Activated CD4-positive, alpha-beta T cell treated with anti-CD3 and anti-CD28 coated beads, Interleukin-10, Interleukin-2, amounts not matched to agents 100 ng/mL and 50 ng/mL, durations not matched to agents 16 hours and 8 hours (primary cell): ENCODE measurements at regions not wholly inside any gene's neighbourhood (a gene's known extent, or its start where the extent isn't known, plus 50 kb on each side); places are given as distances from the start of the nearest gene placed in this dataset.
"Not testable (repeated sequence)": the region's sequence is repeated elsewhere in the genome, so short reads cannot be mapped to it uniquely, and the experiment has no call there.

Experiments
- DNase-seq: peaks from one replicate; pipeline ENCODE4 v3.0.0-alpha.2; 2020

DNA sequence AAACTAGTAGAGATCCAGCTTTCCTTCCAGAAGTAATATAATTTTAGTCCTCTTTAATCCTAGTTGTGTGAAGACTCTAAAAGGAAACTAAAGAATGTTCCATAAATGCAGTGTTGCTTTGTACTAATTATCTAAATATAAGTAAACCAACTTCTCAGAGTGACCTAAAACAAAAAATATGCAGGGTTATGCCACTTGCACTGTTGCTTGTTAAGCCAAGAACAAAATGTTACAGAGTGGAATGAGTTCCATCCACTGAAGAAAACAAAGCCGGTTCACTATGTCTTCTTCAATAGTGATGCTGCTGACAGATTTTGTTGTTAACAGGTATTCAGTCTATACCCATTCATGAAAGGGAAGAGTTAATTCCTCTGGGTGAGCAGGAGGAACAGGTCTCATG is 252.0 kb upstream of the DIAPH2 start:
- no peak for DNase-seq

DNA sequence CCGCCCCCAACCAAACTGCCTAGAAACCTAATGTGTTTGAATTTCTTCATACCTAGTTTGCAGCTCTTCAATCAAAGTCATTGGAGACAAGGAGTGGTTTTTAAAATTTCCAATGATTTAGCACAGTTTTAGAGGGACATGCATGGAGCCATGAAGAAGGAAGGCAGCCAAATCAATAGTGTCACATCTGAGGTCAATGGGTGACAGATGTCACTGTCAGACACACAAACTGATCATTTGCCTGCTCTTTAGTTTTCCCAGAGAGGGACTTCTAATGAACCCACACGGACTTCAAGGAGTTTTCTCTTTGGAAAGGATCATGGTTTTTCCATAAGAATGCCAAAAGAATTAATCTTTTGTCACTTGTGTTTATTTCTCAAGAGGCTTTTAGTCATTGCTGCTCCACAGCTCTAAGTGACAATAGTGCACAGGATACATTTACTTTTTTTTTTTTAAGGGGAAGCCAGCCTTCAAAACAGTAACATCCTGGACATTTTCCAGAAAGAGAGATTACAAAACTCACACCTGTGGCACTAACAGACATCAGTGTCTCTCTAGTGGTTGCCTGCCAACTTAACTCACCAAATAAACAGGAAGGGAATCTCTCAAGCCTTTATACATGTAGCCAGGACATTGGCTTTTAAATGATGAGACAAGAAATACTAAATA is 251.1 kb upstream of the DIAPH2 start:
- no peak for DNase-seq

DNA sequence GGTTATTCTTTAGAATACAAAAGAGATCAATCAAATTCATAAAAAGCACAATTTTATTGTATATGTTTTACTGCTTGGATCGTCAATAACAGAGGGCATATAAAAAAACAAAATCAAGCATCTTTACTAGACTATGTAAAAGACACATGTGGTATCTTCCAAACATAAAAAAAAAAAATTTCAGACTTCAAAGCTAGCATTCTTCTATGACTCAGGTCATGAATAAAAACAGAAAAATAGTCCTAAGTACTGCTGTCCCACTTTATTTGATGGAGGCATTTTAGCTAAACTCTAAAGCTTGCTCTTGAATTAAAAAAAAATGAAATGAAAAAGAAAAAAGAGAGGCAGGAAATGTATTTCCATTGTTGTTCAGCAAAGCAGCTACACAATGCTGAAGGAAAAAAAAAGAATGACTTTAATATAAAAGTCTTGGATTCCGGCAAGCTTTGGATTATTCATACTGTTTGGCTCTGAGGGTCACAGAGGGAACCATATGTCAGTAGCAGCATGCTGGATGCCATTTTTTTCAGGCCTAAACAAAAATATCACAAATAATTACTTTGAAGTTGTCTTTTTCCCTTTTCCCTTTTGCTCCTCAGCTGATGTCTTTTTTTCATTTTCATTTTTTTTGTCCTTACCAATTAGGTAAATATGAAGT is 249.1 kb upstream of the DIAPH2 start:
- DNase-seq = no peak

DNA sequence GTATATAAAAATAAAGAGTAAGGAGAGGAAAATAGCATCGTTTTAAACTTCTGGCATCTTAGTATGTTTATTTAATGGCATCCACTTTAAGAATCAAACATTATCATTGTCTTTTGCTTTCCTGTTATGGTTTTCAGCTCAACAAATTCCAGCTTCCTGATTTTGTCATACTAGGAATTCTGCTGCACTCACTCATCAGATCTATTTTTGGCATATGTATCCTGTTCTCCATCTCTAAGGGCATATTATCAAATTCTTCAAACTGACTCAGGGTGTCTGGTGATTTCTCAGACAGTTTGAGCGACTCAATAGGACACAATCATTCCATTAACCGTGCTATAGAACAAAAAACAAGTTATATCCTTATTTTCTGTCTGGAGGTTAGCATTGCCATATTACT is 248.5 kb upstream of the DIAPH2 start:
- DNase-seq = no peak

DNA sequence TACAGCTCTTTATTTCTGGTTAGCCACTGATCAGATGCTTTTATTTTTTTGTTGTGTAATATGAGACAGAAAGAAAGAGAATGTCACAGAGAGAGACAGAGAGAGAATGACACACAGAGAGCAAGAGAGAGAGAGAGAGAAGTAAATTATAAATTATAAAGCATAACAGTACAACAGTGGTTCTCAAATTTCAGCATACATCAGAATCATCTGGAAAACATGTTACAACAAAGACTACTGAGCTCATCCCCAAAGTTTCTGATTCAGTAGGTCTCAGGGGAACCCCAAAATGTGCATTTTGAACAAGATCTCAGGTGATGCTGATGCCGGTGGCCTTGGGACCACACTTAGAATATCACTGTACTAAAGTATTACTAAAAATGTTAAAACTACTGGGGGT is 245.8 kb upstream of the DIAPH2 start:
- DNase-seq = no peak

DNA sequence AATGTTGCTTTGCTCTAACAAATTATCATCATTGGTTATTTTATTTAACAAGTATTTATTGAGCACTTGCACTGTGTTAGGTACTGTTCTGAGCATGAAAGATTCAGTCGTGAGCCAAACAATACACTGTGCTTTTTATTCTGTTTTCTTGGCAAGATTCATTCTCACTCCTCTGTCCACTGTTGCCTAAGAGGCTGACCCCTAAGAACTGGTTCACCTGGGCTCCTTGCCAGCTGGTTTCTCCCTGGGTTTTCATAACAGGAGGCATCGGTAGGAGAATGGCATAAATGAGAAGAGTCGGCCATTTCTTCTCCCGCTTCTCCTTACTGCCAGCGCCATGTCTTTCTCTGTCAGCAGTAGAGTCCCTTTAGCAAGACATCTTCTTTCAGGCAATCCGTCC is 243.7 kb upstream of the DIAPH2 start:
- no peak for DNase-seq

DNA sequence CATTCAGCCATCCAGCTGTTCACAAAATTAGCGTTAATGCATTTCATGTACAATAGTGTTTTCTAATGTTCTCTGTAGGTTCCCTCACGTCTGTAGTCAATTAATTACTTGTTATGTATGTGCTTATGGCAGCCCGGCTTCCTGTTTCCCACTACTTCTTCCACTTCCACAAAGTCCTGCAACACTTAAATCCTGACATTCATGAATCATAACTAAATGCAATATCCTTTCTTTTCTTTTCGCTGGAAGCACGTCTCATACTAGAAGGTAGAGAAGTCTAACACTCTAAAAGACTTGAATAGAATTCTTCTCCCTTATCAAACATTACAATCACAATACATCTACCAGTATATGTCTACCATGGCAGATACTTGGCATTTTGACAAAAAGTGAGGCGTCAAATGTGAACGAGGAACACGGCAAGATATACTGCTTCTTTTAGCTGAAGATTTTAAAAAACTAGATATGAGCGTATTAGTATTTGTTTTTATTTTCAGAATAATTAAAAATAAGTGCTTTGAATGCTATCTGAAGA is 239.0 kb upstream of the DIAPH2 start:
- no peak for DNase-seq

DNA sequence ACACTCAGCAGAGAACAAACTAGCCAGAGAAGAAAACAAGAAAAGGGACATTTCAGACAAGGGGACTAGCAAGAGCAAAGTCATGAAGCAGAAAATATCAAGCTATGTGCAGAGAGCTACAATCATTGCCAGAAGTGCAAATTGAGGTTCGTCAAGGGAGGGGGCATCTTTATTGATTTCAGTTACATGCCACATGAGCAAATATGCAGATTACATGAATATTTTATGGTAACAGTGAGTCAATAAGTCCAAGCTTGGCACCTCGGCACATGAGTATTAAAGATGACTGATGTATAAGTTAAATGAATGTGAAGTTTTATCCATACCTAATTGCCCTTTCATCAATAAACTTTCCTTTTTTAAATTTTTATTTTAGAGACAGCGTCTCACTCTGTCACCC is 238.1 kb upstream of the DIAPH2 start:
- no peak for DNase-seq

DNA sequence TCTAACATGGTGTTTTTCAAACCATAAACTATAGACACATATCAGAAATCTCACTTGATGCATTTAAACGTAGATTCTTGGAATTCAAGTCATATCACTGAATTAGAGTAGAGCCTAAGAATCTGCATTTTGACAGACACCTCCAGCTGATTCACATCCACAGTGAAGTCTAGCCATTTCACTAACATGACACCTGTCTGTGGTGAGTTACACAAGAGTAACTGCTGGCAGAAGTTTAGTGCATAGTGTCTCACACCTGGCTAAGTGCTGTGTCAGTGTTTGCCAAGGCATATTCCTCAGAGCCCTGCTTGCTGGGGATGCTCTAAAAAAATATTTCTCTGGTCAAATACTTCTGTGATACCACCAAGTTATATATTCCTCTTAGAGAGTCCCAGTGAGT is 237.5 kb upstream of the DIAPH2 start:
- no peak for DNase-seq

DNA sequence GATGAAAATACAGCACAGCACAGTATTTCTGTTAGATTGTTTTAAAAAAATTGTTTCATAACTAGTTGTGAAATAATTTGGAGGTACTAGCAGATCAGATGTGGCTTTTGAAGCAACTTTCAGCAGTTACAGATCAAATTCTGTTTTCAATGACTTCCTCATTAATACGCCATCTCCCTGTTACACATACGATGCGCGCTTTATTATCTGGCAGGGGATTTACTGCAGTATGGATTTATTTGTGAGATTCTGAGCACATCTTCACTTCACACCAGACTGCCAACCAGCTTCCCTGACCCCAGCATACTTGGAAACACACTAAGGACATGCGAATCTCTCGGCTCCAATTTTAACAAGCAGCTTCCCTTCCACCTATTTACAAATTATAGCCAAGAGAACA is 235.5 kb upstream of the DIAPH2 start:
- DNase-seq = no peak

DNA sequence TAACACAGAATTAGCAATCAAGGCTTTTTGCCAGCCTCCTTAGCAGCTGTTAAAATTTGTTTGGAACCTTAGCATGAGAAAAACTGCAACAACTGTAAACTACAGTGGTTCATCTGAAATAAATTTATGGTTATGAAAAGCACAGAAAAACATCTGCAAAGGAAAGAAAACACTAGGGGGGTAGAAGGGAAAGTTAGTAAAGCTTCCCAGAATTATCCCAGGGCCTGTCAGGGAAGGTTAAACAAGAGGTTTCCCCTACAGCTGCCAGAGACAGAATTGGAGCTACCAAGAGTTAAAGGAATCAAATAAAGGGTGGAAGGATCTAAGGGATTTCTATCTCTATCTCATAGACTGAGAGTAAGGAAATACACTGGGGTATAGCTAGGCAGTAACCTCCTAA is 234.7 kb upstream of the DIAPH2 start:
- no peak for DNase-seq

DNA sequence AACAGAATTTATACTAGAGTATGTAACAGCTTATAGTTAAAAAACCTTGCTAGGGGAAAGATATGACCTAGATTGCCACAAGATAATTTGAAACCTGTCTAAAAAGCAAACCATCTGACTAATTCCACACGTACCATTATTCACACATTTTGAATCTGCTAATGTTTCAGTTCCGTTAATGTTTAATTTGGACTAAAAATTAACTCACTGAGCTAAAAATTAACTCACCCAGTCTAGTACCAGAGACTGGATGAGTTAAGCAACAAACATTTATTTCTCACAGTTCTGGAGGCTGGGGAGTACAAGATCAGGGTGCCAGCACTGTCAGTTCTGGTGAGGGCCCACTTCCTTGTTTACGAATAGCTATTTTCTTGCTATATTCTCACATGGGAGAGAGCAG is 231.5 kb upstream of the DIAPH2 start:
- peak; percentile 13 for DNase-seq

DNA sequence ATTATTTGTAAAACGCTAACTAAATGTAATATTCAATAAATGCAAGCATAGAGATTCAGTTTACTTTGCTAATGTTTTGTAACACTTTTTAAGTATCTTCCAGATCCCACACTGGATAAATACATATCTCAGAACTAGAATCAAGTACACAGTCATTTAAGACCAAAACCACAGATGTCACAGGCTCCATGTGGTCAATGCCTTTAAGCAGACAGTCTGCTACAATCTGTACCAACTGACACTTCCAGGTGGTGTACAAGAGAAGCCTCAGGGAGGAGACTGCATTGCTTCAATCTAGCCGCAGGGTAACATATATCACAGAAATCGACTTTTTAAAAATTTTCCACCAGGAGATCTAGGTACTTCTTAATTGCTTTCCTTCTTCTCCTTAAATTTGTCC is 229.6 kb upstream of the DIAPH2 start:
- DNase-seq = peak; percentile 37

DNA sequence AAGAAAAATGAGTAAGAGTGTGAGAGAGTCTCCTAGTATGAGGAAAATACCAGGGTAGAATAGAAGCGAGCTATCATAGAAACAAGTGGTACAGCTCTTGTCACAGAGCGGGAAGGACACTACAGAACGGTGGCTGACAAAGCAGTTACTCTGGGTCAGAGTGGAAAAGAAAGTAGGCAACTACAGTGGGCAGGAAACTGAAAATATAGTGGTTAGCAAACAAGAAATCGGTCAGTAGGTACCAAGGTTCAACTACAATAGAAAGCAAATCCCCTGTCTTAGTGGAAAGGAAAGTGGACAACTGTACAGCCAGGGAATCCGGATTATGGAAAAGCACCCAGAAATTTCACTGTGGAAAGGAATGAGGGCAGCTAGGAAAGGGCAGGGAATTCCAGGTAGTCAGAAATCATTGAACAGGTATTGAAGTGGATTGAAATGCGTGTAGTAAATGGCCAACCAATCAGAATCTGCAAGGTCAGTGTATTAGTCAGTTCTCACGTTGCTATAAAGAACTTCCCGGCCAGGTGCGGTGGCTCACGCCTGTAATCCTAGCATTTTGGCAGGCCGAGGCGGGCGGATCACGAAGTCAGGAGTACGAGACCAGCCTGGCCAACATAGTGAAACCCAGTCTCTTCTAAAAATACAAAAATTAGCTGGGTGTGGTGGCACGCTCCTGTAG is 219.6 kb upstream of the DIAPH2 start:
- DNase-seq = no peak

DNA sequence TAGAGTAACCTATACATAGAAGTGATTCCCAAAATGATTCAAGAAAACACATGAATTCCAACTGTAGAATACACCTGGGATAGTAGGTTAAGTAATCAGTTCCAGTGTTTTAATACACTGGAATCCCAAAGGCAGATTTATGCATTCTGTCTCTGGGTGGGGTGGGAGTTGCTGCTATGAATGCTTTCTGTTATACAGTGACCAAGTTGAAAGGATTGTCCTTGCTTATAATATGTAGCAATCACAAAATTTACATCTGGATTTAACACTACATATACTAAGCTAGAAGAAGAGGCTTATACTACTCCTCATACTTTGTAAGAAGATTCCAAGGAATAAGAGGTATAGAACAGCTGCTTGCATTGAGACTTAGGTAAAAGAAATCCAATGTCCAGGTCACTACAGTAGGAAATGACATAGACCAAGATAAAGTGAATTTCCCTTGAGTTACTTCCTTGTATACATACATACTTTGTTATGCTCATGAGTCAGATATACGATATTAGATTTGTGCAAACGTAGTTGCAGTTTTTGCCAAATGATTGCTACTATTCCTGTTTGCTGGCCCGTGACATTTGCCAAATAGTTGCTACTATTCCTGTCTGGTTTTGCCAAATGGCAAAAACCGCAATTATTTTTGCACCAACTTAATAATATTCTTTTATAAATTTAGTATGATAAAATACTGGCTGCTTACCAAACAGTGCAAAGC is 210.5 kb upstream of the DIAPH2 start:
- no peak for DNase-seq

DNA sequence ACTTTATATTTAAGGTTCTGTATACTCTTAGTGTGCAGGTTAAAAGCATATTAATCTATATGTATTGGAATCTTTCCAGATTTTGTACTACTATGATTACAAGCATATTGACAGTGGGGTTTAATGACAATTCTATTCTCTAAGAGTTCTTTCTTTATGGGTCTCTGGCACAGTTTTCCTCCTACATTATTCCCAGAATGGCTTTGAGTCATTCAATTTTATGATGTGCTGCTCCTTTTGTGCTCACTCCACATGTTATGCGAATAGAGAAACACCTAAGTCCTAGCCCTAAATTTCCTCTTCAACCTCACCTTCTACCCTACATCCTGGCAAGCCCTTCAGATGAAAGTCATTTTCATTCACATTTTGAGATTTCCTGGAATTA is 209.9 kb upstream of the DIAPH2 start:
- no peak for DNase-seq

DNA sequence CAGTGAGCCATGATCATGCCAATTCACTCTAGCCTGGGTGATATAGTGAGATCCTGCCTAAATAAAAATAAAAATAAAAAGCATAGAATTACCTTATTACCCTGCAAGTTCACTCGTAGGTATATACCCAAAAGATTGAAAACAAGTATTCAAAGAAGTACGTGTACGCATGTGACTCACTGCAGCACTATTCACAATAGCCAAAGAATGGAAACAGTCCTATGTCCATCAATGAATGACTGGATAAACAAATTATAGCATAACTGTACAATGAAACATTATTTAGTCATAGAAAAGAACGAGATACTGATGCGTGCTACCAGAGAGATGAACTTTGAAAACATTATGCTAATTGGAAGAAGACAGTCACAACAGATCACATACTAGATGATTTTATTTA is 204.6 kb upstream of the DIAPH2 start:
- DNase-seq = no peak

DNA sequence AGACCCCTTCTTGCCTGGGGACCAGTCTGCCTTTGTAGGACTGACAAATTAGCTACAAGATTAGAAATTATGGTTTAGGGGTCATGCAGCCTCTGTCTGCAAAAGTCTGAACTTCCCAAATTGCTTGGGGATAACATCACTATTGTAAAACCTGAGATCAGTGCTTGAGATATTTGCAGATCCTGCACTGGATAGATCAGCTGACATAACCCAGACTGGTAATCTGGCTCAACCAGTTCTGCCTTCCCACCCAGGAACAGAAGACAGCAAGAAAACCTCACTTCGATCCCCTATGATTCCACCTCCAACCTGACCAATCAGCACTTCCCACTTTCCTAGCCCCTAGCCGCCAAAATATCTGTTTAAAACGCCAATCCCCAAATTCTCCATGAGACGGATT is 202.8 kb upstream of the DIAPH2 start:
- no peak for DNase-seq

DNA sequence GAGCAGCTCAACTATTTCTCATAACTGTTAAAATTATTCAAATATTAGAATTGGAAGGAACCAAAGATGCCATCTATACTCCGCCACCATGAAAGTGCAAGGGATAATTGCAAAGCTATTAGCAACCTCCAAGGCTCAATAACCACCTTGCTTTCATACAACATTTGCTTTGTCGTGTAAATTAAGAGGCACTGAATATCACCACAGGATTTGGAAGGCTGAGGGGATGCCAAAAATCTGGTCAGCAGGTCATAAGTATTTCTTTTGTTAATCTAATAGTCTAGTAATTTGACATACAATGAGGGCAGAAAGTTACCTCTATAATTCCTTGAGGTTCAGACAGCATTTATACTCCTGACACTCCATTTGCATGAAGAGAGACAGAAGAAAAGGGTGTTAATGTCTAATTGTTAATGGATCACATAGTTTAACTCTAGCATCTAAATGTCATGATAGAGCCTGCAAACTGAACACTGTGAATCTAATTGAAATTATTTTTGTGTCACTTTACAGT is 200.9 kb upstream of the DIAPH2 start:
- no peak for DNase-seq

DNA sequence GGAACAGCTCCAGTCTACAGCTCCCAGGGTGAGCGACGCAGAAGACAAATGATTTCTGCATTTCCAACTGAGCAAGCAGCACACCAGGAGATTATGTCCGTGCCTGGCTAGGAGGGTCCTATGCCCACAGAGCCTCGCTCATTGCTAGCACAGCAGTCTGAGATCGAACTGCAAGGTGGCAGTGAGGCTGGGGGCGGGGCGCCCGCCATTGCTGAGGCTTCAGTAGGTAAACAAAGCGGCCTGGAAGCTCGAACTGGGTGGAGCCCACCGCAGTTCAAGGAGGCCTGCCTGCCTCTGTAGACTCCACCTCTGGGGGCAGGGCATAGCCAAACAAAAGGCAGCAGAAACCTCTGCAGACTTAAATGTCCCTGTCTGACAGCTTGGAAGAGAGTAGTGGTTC is 198.0 kb upstream of the DIAPH2 start:
- not testable (repeated sequence) for DNase-seq

DNA sequence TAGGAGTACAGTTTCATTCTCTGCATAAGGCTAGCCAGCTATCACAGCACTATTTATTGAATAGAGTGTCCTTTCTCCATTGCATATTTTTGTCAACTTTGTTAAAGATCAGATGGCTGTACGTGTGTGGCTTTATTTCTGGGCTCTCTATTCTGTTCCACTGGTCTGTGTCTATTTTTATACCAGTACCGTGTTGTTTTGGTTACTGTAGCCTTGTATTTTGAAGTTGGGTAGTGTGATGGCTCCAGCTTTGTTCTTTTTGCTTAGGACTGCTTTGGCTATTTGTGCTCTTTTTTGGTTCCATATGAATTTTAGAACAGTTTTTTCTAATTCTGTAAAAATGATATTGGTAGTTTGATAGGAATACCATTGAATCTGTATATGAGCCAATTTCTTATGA is 182.1 kb upstream of the DIAPH2 start:
- no peak for DNase-seq

DNA sequence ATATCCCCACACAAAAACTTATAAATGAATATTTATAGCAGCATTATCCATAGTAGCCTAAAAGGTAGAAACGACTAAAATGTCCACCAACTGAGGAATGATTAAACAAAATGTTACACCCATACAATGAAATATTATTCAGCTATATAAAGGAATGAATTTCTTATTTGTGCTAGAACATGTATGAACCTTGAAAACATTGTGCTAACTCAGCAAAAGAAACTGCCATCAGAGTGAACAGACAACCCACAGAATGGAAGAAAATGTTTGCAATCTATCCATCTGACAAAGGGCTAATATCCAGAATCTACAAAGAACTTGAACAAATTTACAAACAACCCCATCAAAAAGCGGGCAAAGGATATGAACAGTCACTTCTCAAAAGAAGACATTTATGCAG is 155.3 kb upstream of the DIAPH2 start:
- DNase-seq = not testable (repeated sequence)

DNA sequence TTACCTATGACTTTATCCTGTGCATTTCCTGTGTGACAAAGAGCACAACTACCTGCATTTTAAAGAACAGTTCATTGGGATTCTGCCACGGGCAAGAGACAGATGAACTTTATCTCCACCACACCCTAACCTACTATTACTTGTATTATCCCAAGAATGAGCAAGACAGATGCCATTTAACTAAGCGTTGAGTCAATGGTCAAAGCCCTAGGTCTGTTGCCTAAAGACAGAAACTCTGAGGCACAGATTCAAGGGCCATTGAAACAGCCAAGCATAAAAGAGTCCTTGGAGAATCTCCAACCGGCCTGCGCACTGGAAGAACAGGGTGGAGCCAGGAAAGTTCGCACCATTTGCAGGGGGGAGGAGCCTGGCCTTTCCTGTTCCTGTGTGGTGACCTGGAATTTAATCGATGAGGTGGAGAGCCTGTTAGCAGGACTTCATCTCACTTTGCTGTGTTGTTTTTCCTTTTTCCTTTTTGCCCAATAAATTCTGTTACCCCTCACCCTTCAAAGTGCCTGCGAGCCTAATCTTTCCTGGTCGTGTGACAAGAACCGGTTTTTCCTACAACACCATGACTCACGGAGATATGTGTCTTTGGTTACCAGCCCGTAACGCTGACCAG is 146.4 kb upstream of the DIAPH2 start:
- DNase-seq = no peak
